Motor neuron (in vitro differentiated cells): ENCODE measurements at regions not wholly inside any gene's neighbourhood (a gene's known extent, or its start where the extent isn't known, plus 50 kb on each side); places are given as distances from the start of the nearest gene placed in this dataset.

Experiments
- ATAC-seq, 8 experiments: fragments of 200-7000 bp; cut with Tn5 transposase; replicated peaks in 6 of 8; 2 replicates each; pipeline ENCODE4 v1.8.0; 2021; ENCODE audit warnings: mild to moderate bottlenecking in 8 of 8, moderate library complexity in 8 of 8
- H3K27ac ChIP-seq, 2 donors: fragments of 250-450 bp; sonication (Bioruptor Pico); 2 replicates each; pipeline ENCODE4 v1.9.0; 2021; ENCODE audit warnings: antibody characterized with exemption in 2 of 2, mild to moderate bottlenecking in 2 of 2, moderate library complexity in 1 of 2
- H3K4me1 ChIP-seq, 2 donors: fragments of 250-450 bp; sonication (Bioruptor Pico); replicated peaks in 1 of 2; 2 replicates each; pipeline ENCODE4 v1.6.1; 2021; ENCODE audit warnings: antibody characterized with exemption in 2 of 2, mild to moderate bottlenecking in 2 of 2, moderate library complexity in 1 of 2
- H3K4me3 ChIP-seq, 5 donors: fragments of 250-450 bp; sonication (Bioruptor Pico); 2 replicates each; pipeline ENCODE4 v1.9.0; 2021; ENCODE audit warnings: antibody characterized with exemption in 5 of 5, mild to moderate bottlenecking in 5 of 5, moderate library complexity in 4 of 5
- WGBS, 10 experiments: fragments of 450-650 bp; shearing (Covaris generic); methylation state at CpG; one replicate each; pipeline ENCODE4 v1.0.0; 2022; 5-methylcytosine and 5-hydroxymethylcytosine counted together
- in situ Hi-C, 9 experiments: fragments of 400-800 bp; cut with MboI; loops; one replicate each; pipeline ENCODE4 v1.15.0; 2021; ENCODE audit warnings: low sequenced_read_pairs in 9 of 9, low pct_unique_long_range_greater_than_20kb in 2 of 9; ENCODE audit not compliant: unreplicated experiment in 9 of 9

GRCh38 chr16:50887500-50888298 lies 145.8 kb downstream of the CYLD start:
- no peaks in the 10 kb centered on the region for H3K4me1 ChIP-seq
- in situ Hi-C loops: no loop called here
- 64 to 100% (median 81%) methylated on average over 1 to 10 of the region's 11 CpGs; no CpG with 5 or more reads in 3 of the 10 experiments for WGBS, 10 experiments
- H3K4me3 ChIP-seq: no peak overlapping the region
- ATAC-seq: peak in 3 of 8 experiments; percentile 44 to 71 (median 64)
- no peak overlapping the region for H3K27ac ChIP-seq

- Histone ChIP-seq H3K27ac (no peak overlapping the region), H3K4me1 (peaks cover 3 to 17% of the 10 kb centered on the region in 2 donors), H3K4me3 (no peak overlapping the region)
- in situ Hi-C loops: no loop called here
- WGBS, 10 experiments: 33 to 87% (median 54%) methylated on average over 1 to 7 of the region's 22 CpGs; no CpG with 5 or more reads in 3 of the 10 experiments
- no peak for ATAC-seq
These were observed 142.4 kb downstream of the CYLD start for GRCh38 chr16:50884066-50884860.

- no peak for ATAC-seq
- Histone ChIP-seq H3K4me3 (no peak overlapping the region), H3K27ac (no peak overlapping the region), H3K4me1 (peaks cover 11 to 21% of the 10 kb centered on the region in 2 donors)
- in situ Hi-C loops: no loop called here
- WGBS, 10 experiments: 20 to 100% (median 71%) methylated on average over 1 to 5 of the region's 9 CpGs; no CpG with 5 or more reads in 4 of the 10 experiments
These were observed 140.1 kb downstream of the CYLD start for GRCh38 chr16:50881956-50882355.

- H3K4me1 ChIP-seq: peaks cover 11 to 21% of the 10 kb centered on the region in 2 donors
- ATAC-seq: peak in 3 of 8 experiments; percentile 75 to 85 (median 75)
- H3K4me3 ChIP-seq: no peak overlapping the region
- in situ Hi-C loops: no loop called here
- 5 to 90% (median 20%) methylated on average over 1 to 6 of the region's 7 CpGs; no CpG with 5 or more reads in 3 of the 10 experiments for WGBS, 10 experiments
- H3K27ac ChIP-seq: no peak overlapping the region
These were observed 139.5 kb downstream of the CYLD start for GRCh38 chr16:50881331-50881830.

GRCh38 chr16:50880926-50881325 lies 139.0 kb downstream of the CYLD start:
- H3K4me3 ChIP-seq: no peak overlapping the region
- ATAC-seq: peak in 3 of 8 experiments; percentile 6 to 28 (median 6)
- WGBS, 10 experiments: 87 to 92% methylated on average over 2 to 3 of the region's 3 CpGs; no CpG with 5 or more reads in 8 of the 10 experiments
- H3K27ac ChIP-seq: no peak overlapping the region
- in situ Hi-C loops: no loop called here
- H3K4me1 ChIP-seq: peaks cover 11 to 21% of the 10 kb centered on the region in 2 donors

- ATAC-seq: peak; percentile 50 to 92 (median 86)
- in situ Hi-C loops: no loop called here
- Histone ChIP-seq H3K4me1 (peaks cover 11 to 21% of the 10 kb centered on the region in 2 donors), H3K4me3 (no peak overlapping the region), H3K27ac (peak overlapping the region in 1 of 2 donors; percentile 4)
- WGBS, 10 experiments: 0 to 80% (median 23%) methylated on average over 1 to 7 of the region's 24 CpGs; no CpG with 5 or more reads in 4 of the 10 experiments
These were observed 138.2 kb downstream of the CYLD start for GRCh38 chr16:50879873-50880695.

- ATAC-seq: peak in 1 of 8 experiments; percentile 29
- H3K27ac ChIP-seq: no peak overlapping the region
- peaks cover 11 to 21% of the 10 kb centered on the region in 2 donors for H3K4me1 ChIP-seq
- 67 to 100% (median 81%) methylated on average over 1 to 9 of the region's 15 CpGs; no CpG with 5 or more reads in 1 of the 10 experiments for WGBS, 10 experiments
- in situ Hi-C loops: no loop called here
- H3K4me3 ChIP-seq: no peak overlapping the region
These were observed 137.2 kb downstream of the CYLD start for GRCh38 chr16:50878966-50879615.

GRCh38 chr16:50878536-50878935 lies 136.7 kb downstream of the CYLD start:
- in situ Hi-C loops: no loop called here
- 25 to 100% (median 61%) methylated on average over 1 to 3 of the region's 3 CpGs; no CpG with 5 or more reads in 4 of the 10 experiments for WGBS, 10 experiments

GRCh38 chr16:50876263-50876662 lies 134.4 kb downstream of the CYLD start:
- Histone ChIP-seq H3K4me1 (peaks cover 11 to 14% of the 10 kb centered on the region in 2 donors), H3K27ac (no peak overlapping the region), H3K4me3 (no peak overlapping the region)
- ATAC-seq: no peak
- WGBS, 10 experiments: 17 to 100% (median 93%) methylated on average over 1 to 4 of the region's 4 CpGs; no CpG with 5 or more reads in 3 of the 10 experiments
- in situ Hi-C loops: no loop called here

More at GRCh38 chr16:50878536-50878935, 136.7 kb downstream of the CYLD start:
- no peak overlapping the region for H3K27ac ChIP-seq
- no peak overlapping the region for H3K4me3 ChIP-seq
- no peak for ATAC-seq
- H3K4me1 ChIP-seq: peaks cover 11 to 21% of the 10 kb centered on the region in 2 donors

GRCh38 chr16:50868577-50868976 lies 126.7 kb downstream of the CYLD start:
- H3K4me3 ChIP-seq: no peak overlapping the region
- no peak overlapping the region for H3K27ac ChIP-seq
- in situ Hi-C loops: no loop called here
- H3K4me1 ChIP-seq: peaks cover 0 to 2% of the 10 kb centered on the region in 2 donors
- ATAC-seq: no peak

- 27 to 100% (median 95%) methylated on average over 2 of the region's 2 CpGs; no CpG with 5 or more reads in 1 of the 10 experiments for WGBS, 10 experiments
- in situ Hi-C loops: no loop called here
- peaks cover 4 to 6% of the 10 kb centered on the region in 2 donors for H3K4me1 ChIP-seq
- H3K27ac ChIP-seq: no peak overlapping the region
- H3K4me3 ChIP-seq: no peak overlapping the region
- no peak for ATAC-seq
These were observed 124.9 kb downstream of the CYLD start for GRCh38 chr16:50866806-50867205.

GRCh38 chr16:50864386-50864785 lies 122.5 kb downstream of the CYLD start:
- peaks cover 4 to 6% of the 10 kb centered on the region in 2 donors for H3K4me1 ChIP-seq
- no peak overlapping the region for H3K27ac ChIP-seq
- WGBS, 10 experiments: 14 to 100% (median 89%) methylated on average over 1 to 4 of the region's 5 CpGs; no CpG with 5 or more reads in 3 of the 10 experiments
- in situ Hi-C loops: no loop called here
- no peak overlapping the region for H3K4me3 ChIP-seq
- ATAC-seq: no peak
